ENCODE measurements at regions not wholly inside any gene's neighbourhood (a gene's known extent, or its start where the extent isn't known, plus 50 kb on each side); places are given as distances from the start of the nearest gene placed in this dataset.

DNA sequence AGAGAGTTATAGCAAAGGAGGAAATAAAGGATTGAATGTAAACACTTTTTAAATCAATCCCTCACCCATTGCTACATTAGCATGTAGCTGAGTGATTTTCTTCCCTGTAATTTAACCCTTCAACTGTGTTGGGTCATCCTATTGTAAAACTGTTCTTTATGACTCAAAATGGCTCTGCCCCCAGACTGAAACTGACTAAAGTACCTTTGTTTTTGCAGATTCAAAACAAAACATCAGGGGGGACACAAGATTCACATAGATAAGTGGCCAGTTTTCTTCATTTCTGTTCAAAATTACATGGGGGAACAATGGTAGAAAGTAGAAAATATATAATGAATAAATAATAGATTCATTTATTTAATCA is 268.4 kb downstream of the IGSF11 start:
- H3K4me1 ChIP-seq, result no peaks in the 10 kb centered on the region
- no peak for ATAC-seq
- no peaks in the 10 kb centered on the region for H3K9me3 ChIP-seq
- no peak for DNase-seq
- H3K27me3 ChIP-seq, result no peaks in the 10 kb centered on the region
- intact Hi-C loops (cut with DNase I), result no loop called here
- no peaks in the 10 kb centered on the region for H3K36me3 ChIP-seq
- TF ChIP-seq, protein P1, sequence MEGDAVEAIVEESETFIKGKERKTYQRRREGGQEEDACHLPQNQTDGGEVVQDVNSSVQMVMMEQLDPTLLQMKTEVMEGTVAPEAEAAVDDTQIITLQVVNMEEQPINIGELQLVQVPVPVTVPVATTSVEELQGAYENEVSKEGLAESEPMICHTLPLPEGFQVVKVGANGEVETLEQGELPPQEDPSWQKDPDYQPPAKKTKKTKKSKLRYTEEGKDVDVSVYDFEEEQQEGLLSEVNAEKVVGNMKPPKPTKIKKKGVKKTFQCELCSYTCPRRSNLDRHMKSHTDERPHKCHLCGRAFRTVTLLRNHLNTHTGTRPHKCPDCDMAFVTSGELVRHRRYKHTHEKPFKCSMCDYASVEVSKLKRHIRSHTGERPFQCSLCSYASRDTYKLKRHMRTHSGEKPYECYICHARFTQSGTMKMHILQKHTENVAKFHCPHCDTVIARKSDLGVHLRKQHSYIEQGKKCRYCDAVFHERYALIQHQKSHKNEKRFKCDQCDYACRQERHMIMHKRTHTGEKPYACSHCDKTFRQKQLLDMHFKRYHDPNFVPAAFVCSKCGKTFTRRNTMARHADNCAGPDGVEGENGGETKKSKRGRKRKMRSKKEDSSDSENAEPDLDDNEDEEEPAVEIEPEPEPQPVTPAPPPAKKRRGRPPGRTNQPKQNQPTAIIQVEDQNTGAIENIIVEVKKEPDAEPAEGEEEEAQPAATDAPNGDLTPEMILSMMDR (IDR thresholded peaks at IDR 0.05), result no peak
- no peak for TF ChIP-seq POLR2A (IDR thresholded peaks at IDR 0.05)
- no peak overlapping the region for H3K4me3 ChIP-seq
- no peak overlapping the region for H3K27ac ChIP-seq

DNA sequence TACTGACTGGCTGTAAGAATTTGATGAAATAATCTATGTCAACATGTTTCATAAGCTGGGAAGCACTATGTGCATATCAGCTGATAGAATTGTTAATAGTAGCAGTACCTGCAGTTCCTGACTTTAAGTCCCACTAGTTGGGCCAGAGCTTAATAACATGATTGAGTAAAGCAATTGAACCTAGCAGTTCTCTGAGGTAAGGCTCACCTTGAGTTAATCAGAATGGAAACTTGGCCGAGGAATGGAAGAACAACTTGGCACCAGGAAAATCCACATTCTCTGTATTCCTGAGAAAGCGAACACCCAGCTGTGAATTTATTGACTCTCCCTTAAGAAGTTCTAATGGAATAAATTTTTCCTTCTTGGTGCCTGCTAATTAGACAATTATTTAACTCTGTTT is 262.6 kb downstream of the IGSF11 start:
- no peaks in the 10 kb centered on the region for H3K36me3 ChIP-seq
- ATAC-seq, result no peak
- no peak for DNase-seq
- WGBS (ENCODE audit: insufficient coverage, low coverage, low lambda C conversion rate, missing lambda C conversion rate), result 79% methylated on average over 2 of the region's 2 CpGs
- H3K27ac ChIP-seq, result no peak overlapping the region
- H3K4me1 ChIP-seq, result no peaks in the 10 kb centered on the region
- no peaks in the 10 kb centered on the region for H3K9me3 ChIP-seq
- no peak for TF ChIP-seq POLR2A (IDR thresholded peaks at IDR 0.05)
- TF ChIP-seq, protein P1 (IDR thresholded peaks at IDR 0.05), result no peak
- intact Hi-C loops (cut with DNase I), result no loop called here
- no peaks in the 10 kb centered on the region for H3K27me3 ChIP-seq
- no peak overlapping the region for H3K4me3 ChIP-seq

DNA sequence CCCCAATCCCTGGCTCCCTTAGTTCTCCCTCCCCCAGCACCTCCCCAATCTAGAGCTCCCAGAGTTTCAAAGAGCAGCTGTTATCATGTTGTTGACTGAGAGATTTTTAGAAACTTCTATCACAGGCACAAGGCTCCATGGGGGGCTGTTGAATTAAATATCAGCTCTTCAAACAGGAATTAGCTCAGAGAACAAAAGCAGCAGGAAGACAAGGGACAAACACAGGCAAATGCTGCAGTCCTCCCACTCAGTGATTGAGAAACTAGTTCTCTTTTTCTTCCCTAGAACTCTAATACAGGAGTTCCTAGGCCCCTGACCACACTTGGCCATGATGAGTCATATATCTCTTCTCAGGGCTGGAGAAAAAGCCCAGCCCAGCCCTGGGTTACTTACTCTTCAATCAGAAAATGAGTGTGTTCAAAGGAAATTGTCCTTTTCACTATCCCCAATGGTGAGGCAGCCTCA is 262.1 kb downstream of the IGSF11 start:
- ATAC-seq, result no peak
- no peak overlapping the region for H3K27ac ChIP-seq
- no peak for DNase-seq
- intact Hi-C loops (cut with DNase I), result no loop called here
- no peaks in the 10 kb centered on the region for H3K27me3 ChIP-seq
- no peaks in the 10 kb centered on the region for H3K9me3 ChIP-seq
- TF ChIP-seq, protein P1 (IDR thresholded peaks at IDR 0.05), result no peak
- TF ChIP-seq POLR2A (IDR thresholded peaks at IDR 0.05), result no peak
- H3K36me3 ChIP-seq, result no peaks in the 10 kb centered on the region
- no peak overlapping the region for H3K4me3 ChIP-seq
- no peaks in the 10 kb centered on the region for H3K4me1 ChIP-seq

DNA sequence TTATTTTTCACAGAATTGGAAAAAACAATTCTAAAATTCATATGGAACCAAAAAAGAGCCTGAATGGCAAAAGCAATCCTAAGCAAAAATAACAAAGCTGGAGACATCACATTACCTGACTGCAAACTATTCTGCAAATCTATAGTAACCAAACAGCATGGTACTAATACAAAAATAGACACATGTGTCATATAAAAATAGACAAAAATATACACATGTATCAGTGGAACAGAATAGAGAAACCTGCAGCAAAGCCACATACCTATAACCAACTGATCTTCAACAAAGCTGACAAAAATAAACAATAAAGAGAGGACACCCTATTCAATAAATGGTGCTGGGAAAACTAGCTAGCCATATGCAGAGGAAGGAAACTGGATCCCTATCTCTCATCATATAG is 259.6 kb downstream of the IGSF11 start:
- DNase-seq (no peak), ATAC-seq (no peak)
- no peak for TF ChIP-seq POLR2A (IDR thresholded peaks at IDR 0.05)
- TF ChIP-seq, protein P1 (IDR thresholded peaks at IDR 0.05), result no peak
- intact Hi-C loops (cut with DNase I), result no loop called here
- no peaks in the 10 kb centered on the region for H3K36me3 ChIP-seq
- no peaks in the 10 kb centered on the region for H3K4me1 ChIP-seq
- H3K9me3 ChIP-seq, result no peaks in the 10 kb centered on the region
- H3K27ac ChIP-seq, result no peak overlapping the region
- no peaks in the 10 kb centered on the region for H3K27me3 ChIP-seq
- H3K4me3 ChIP-seq, result no peak overlapping the region

DNA sequence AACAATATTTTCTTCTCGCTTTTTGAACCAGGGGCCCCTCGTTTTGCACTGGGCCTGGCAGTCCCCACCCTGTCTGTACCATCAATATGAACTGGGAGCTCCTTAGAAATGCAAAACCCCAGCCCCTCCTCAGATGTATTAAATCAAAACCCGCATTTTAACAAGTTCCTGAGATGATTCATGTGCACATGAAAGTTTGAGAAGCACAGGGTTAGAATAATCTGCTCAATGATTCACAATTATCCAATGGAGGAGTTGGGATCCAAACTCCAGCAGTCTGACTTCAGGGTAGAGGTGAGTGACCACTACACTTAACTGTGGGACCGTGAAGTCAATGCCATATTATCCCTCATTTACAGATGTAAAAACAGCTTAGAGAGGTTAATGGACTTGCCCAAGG is 256.4 kb downstream of the IGSF11 start:
- no peaks in the 10 kb centered on the region for H3K9me3 ChIP-seq
- no peaks in the 10 kb centered on the region for H3K36me3 ChIP-seq
- no peak for DNase-seq
- H3K27me3 ChIP-seq, result no peaks in the 10 kb centered on the region
- whole genome bisulfite sequencing (ENCODE audit: insufficient coverage, low coverage, low lambda C conversion rate, missing lambda C conversion rate), result 48% methylated on average over 4 of the region's 4 CpGs
- no peak for TF ChIP-seq POLR2A (IDR thresholded peaks at IDR 0.05)
- TF ChIP-seq, protein P1 (IDR thresholded peaks at IDR 0.05), result no peak
- no peak for ATAC-seq
- H3K4me3 ChIP-seq, result no peak overlapping the region
- H3K27ac ChIP-seq, result no peak overlapping the region
- intact Hi-C loops (cut with DNase I), result no loop called here
- H3K4me1 ChIP-seq, result no peaks in the 10 kb centered on the region

Measured in right lobe of liver (tissue), 6 donors.